ENCODE measurements at regions not wholly inside any gene's neighbourhood (a gene's known extent, or its start where the extent isn't known, plus 50 kb on each side); places are given as distances from the start of the nearest gene placed in this dataset.

DNA sequence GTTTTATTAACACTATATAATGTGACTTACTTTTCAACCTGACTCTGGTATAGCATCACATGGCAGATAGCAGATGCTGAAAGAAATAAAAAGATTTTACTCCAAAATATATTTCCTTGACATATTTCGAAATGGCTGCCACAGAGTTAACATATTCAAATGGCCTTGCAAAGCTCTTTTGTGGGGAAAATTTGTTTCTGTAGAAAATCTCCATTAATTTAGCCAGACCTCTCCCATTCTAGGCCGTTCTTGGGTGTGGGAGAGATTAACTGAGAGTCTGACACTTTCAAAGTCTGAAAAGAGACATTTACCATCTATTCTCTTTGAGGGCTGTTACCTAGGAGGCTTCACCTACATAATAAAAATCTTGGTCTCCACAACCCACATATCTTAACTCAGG, 217.2 kb downstream of the OTOR start:
- DNase-seq (ENCODE audit: low read depth, low spot score) = no peak
- no peak for TF ChIP-seq CTCF (IDR thresholded peaks at IDR 0.05; ENCODE audit: low read depth, low read length)
- in situ Hi-C loops (cut with HindIII; ENCODE audit: low sequenced_read_pairs) = no loop called here
- no peak overlapping the region for H3K4me3 ChIP-seq (ENCODE audit: low read depth, low read length)

- in situ Hi-C loops (cut with HindIII; ENCODE audit: low sequenced_read_pairs) = no loop called here
- DNase-seq (ENCODE audit: low read depth, low spot score) = no peak
- no peak for TF ChIP-seq CTCF (IDR thresholded peaks at IDR 0.05; ENCODE audit: low read depth, low read length)
- H3K4me3 ChIP-seq (ENCODE audit: low read depth, low read length) = no peak overlapping the region
These were observed 218.2 kb downstream of the OTOR start for GRCh38 chr20:16966276-16966880.

- DNase-seq (ENCODE audit: low read depth, low spot score) = no peak
- TF ChIP-seq CTCF (IDR thresholded peaks at IDR 0.05; ENCODE audit: low read depth, low read length) = no peak
- no peak overlapping the region for H3K4me3 ChIP-seq (ENCODE audit: low read depth, low read length)
- in situ Hi-C loops (cut with HindIII; ENCODE audit: low sequenced_read_pairs) = no loop called here
These were observed 219.9 kb downstream of the OTOR start for GRCh38 chr20:16968099-16968498.

- DNase-seq (ENCODE audit: low read depth, low spot score) = no peak
- in situ Hi-C loops (cut with HindIII; ENCODE audit: low sequenced_read_pairs) = no loop called here
- TF ChIP-seq CTCF (IDR thresholded peaks at IDR 0.05; ENCODE audit: low read depth, low read length) = no peak
- no peak overlapping the region for H3K4me3 ChIP-seq (ENCODE audit: low read depth, low read length)
These were observed 222.6 kb downstream of the OTOR start for GRCh38 chr20:16970776-16971175.

GRCh38 chr20:16974080-16974854, 226.1 kb downstream of the OTOR start:
- TF ChIP-seq CTCF (IDR thresholded peaks at IDR 0.05; ENCODE audit: low read depth, low read length) = no peak
- in situ Hi-C loops (cut with HindIII; ENCODE audit: low sequenced_read_pairs) = no loop called here

GRCh38 chr20:16974855-16975162, 226.7 kb downstream of the OTOR start:
- DNase-seq (ENCODE audit: low read depth, low spot score) = no peak
- no peak for TF ChIP-seq CTCF (IDR thresholded peaks at IDR 0.05; ENCODE audit: low read depth, low read length)
- in situ Hi-C loops (cut with HindIII; ENCODE audit: low sequenced_read_pairs) = no loop called here
- no peak overlapping the region for H3K4me3 ChIP-seq (ENCODE audit: low read depth, low read length)

More at GRCh38 chr20:16974080-16974854, 226.1 kb downstream of the OTOR start:
- no peak overlapping the region for H3K4me3 ChIP-seq (ENCODE audit: low read depth, low read length)
- DNase-seq (ENCODE audit: low read depth, low spot score) = no peak
